ENCODE measurements at regions not wholly inside any gene's neighbourhood (a gene's known extent, or its start where the extent isn't known, plus 50 kb on each side); places are given as distances from the start of the nearest gene placed in this dataset.

DNA sequence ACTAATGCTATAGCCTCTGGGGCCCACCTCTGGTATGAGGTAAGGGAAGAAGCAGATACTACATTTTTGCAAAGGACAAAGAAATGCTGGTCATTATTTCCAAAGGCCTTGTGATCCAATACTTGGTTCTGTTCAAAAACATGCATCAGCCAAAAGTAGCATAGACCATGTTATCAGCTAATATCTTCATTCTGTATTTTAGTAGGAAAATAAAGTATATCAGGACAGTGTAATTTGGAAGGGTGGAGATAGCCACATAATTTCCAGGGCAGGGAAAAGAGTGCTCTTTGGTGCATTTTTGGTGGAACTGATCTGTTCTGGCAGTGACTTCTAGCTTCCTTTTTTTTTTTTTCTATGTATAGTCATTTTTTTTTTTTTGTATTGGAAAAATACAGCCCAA lies 258.0 kb upstream of the SOX4 start:
- CTCF ChIA-PET, result no interaction called here
- Histone ChIP-seq H2AFZ (ENCODE audit: low read length) (no peak overlapping the region), H3K36me3 (ENCODE audit: low read depth, low read length) (no peaks in the 10 kb centered on the region), H3K79me2 (ENCODE audit: low read length) (no peaks in the 10 kb centered on the region), H3K4me3 (ENCODE audit: low read length) (no peak overlapping the region), H3K4me2 (ENCODE audit: low read length) (no peak overlapping the region), H3K9ac (ENCODE audit: low read length) (no peak overlapping the region), H4K20me1 (ENCODE audit: low read length) (no peaks in the 10 kb centered on the region), H3K4me1 (ENCODE audit: insufficient read depth, low read length) (no peaks in the 10 kb centered on the region), H3K27me3 (ENCODE audit: low read length) (no peaks in the 10 kb centered on the region), H3K9me3 (ENCODE audit: low read length) (no peaks in the 10 kb centered on the region), H3K27ac (ENCODE audit: low read length) (no peak overlapping the region), H3K9me2 (replicated peaks; ENCODE audit: low read length) (no peaks in the 10 kb centered on the region), H3F3A (ENCODE audit: low read length, unreplicated experiment) (no peaks in the 10 kb centered on the region)
- BruUV-seq (replicated peaks), result no TSS peak
- intact Hi-C loops (cut with micrococcal nuclease), result no loop called here
- TF ChIP-seq, protein P1, sequence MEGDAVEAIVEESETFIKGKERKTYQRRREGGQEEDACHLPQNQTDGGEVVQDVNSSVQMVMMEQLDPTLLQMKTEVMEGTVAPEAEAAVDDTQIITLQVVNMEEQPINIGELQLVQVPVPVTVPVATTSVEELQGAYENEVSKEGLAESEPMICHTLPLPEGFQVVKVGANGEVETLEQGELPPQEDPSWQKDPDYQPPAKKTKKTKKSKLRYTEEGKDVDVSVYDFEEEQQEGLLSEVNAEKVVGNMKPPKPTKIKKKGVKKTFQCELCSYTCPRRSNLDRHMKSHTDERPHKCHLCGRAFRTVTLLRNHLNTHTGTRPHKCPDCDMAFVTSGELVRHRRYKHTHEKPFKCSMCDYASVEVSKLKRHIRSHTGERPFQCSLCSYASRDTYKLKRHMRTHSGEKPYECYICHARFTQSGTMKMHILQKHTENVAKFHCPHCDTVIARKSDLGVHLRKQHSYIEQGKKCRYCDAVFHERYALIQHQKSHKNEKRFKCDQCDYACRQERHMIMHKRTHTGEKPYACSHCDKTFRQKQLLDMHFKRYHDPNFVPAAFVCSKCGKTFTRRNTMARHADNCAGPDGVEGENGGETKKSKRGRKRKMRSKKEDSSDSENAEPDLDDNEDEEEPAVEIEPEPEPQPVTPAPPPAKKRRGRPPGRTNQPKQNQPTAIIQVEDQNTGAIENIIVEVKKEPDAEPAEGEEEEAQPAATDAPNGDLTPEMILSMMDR (conservative IDR thresholded peaks at IDR 0.05; ENCODE audit: low read depth, low read length), result no peak
- no peak for TF ChIP-seq EZH2phosphoT487 (IDR thresholded peaks at IDR 0.05; ENCODE audit: borderline replicate concordance, low read length)
- DNase-seq, result no peak
- ATAC-seq, result no peak
- POLR2A ChIA-PET (ENCODE audit: unreplicated experiment), result interaction anchor here (0.6 kb wide), 1 partner anchor 253 kb away, joined by 3 read pairs; no protein-coding TSS in a partner anchor

DNA sequence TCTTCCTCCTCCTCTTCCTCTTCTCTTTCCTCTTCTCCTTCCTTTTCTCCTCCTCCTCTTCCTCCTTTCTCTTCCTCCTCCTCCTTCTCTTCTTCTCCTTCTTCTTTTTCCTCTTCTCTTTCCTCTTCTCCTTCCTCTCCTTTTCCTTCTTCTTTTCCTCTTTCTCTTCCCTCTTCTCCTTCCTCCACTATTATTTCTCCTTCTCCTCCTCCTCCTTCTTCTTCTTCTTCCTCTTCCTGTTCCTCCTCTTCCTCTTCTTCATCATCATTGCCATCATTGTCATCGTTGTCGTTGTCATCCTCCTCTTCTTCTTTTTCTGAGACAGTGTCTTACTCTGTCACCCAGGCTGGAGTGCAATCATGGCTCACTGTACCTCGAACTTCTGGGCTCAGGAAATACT lies 256.3 kb upstream of the SOX4 start:
- H3F3A ChIP-seq (ENCODE audit: low read length, unreplicated experiment), result no peaks in the 10 kb centered on the region
- CTCF ChIA-PET, result no interaction called here
- H3K27ac ChIP-seq (ENCODE audit: low read length), result no peak overlapping the region
- no peaks in the 10 kb centered on the region for H4K20me1 ChIP-seq (ENCODE audit: low read length)
- DNase-seq, result no peak
- H3K9me3 ChIP-seq (ENCODE audit: low read length), result no peaks in the 10 kb centered on the region
- POLR2A ChIA-PET (ENCODE audit: unreplicated experiment), result no interaction called here
- no peaks in the 10 kb centered on the region for H3K4me1 ChIP-seq (ENCODE audit: insufficient read depth, low read length)
- H3K9ac ChIP-seq (ENCODE audit: low read length), result no peak overlapping the region
- no TSS peak for BruUV-seq (replicated peaks)
- no peaks in the 10 kb centered on the region for H3K27me3 ChIP-seq (ENCODE audit: low read length)
- ATAC-seq, result no peak
- no peak overlapping the region for H3K4me2 ChIP-seq (ENCODE audit: low read length)
- no peaks in the 10 kb centered on the region for H3K9me2 ChIP-seq (replicated peaks; ENCODE audit: low read length)
- TF ChIP-seq EZH2 (IDR thresholded peaks at IDR 0.05; ENCODE audit: low read length, unreplicated experiment) (no peak), EZH2phosphoT487 (IDR thresholded peaks at IDR 0.05; ENCODE audit: borderline replicate concordance, low read length) (no peak)
- TF ChIP-seq, protein P1 (conservative IDR thresholded peaks at IDR 0.05; ENCODE audit: low read depth, low read length), result no peak
- no peaks in the 10 kb centered on the region for H3K79me2 ChIP-seq (ENCODE audit: low read length)
- no peak overlapping the region for H2AFZ ChIP-seq (ENCODE audit: low read length)
- intact Hi-C loops (cut with micrococcal nuclease), result no loop called here
- H3K36me3 ChIP-seq (ENCODE audit: low read depth, low read length), result no peaks in the 10 kb centered on the region
- no peak overlapping the region for H3K4me3 ChIP-seq (ENCODE audit: low read length)

DNA sequence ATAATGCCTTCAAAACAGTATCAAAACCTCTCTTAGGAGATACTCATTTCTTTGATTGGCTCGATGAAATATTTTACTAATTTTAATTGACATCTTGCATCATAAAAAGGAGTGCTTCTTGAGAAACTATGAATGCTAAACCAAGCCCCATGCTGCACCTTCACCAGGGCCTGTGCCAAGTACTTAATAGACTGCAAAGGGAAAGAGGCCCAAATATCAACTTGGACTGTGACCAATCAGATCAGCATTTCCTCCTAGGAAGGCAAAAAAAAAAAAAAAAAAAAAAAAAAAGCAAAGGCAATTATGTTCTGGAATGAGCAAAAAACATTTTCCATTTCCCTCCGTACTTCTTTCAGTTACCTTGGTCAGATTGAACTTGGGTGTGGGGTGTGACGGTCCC lies 253.0 kb upstream of the SOX4 start:
- TF ChIP-seq EZH2 (IDR thresholded peaks at IDR 0.05; ENCODE audit: low read length, unreplicated experiment) (no peak), EZH2phosphoT487 (IDR thresholded peaks at IDR 0.05; ENCODE audit: borderline replicate concordance, low read length) (no peak)
- TF ChIP-seq, protein P1 (conservative IDR thresholded peaks at IDR 0.05; ENCODE audit: low read depth, low read length), result no peak
- no TSS peak for BruUV-seq (replicated peaks)
- Histone ChIP-seq H3F3A (ENCODE audit: low read length, unreplicated experiment) (no peaks in the 10 kb centered on the region), H3K27me3 (ENCODE audit: low read length) (no peaks in the 10 kb centered on the region), H3K36me3 (ENCODE audit: low read depth, low read length) (no peaks in the 10 kb centered on the region), H3K9me3 (ENCODE audit: low read length) (no peaks in the 10 kb centered on the region), H3K27ac (ENCODE audit: low read length) (no peak overlapping the region), H3K4me3 (ENCODE audit: low read length) (no peak overlapping the region), H4K20me1 (ENCODE audit: low read length) (no peaks in the 10 kb centered on the region), H3K79me2 (ENCODE audit: low read length) (no peaks in the 10 kb centered on the region), H2AFZ (ENCODE audit: low read length) (no peak overlapping the region), H3K4me2 (ENCODE audit: low read length) (no peak overlapping the region), H3K9me2 (replicated peaks; ENCODE audit: low read length) (no peaks in the 10 kb centered on the region), H3K4me1 (ENCODE audit: insufficient read depth, low read length) (no peaks in the 10 kb centered on the region), H3K9ac (ENCODE audit: low read length) (no peak overlapping the region)
- intact Hi-C loops (cut with micrococcal nuclease), result no loop called here
- no peak for DNase-seq
- ATAC-seq, result no peak
- ChIA-PET POLR2A (ENCODE audit: unreplicated experiment) (no interaction called here), CTCF (no interaction called here)
